ENCODE measurements at regions not wholly inside any gene's neighbourhood (a gene's known extent, or its start where the extent isn't known, plus 50 kb on each side); places are given as distances from the start of the nearest gene placed in this dataset.

GRCh38 chr9:103804077-103804735, 289.9 kb upstream of the SMC2 start:
- no peak for DNase-seq

GRCh38 chr9:103809745-103810144, 284.4 kb upstream of the SMC2 start:
- DNase-seq = no peak

GRCh38 chr9:103811462-103811861, 282.6 kb upstream of the SMC2 start:
- DNase-seq = no peak

GRCh38 chr9:103816146-103816545, 278.0 kb upstream of the SMC2 start:
- no peak for DNase-seq

- DNase-seq = no peak
Observed at GRCh38 chr9:103819936-103820335, 274.2 kb upstream of the SMC2 start.

- DNase-seq = no peak
Observed at GRCh38 chr9:103821115-103821514, 273.0 kb upstream of the SMC2 start.

GRCh38 chr9:103837940-103838339, 256.2 kb upstream of the SMC2 start:
- no peak for DNase-seq

- DNase-seq = no peak
Observed at GRCh38 chr9:103839197-103839596, 254.9 kb upstream of the SMC2 start.

- DNase-seq = no peak
Observed at GRCh38 chr9:103867886-103868285, 226.2 kb upstream of the SMC2 start.

- no peak for DNase-seq
Observed at GRCh38 chr9:103872811-103873210, 221.3 kb upstream of the SMC2 start.

GRCh38 chr9:103881419-103881818, 212.7 kb upstream of the SMC2 start:
- no peak for DNase-seq

GRCh38 chr9:103889989-103890388, 204.1 kb upstream of the SMC2 start:
- DNase-seq = no peak

GRCh38 chr9:103894184-103894583, 199.9 kb upstream of the SMC2 start:
- DNase-seq = no peak

GRCh38 chr9:103898550-103898949, 195.6 kb upstream of the SMC2 start:
- DNase-seq = no peak

GRCh38 chr9:103899866-103900265, 194.2 kb upstream of the SMC2 start:
- DNase-seq = no peak

- no peak for DNase-seq
Observed at GRCh38 chr9:103900466-103900865, 193.6 kb upstream of the SMC2 start.

GRCh38 chr9:103902263-103902662, 191.8 kb upstream of the SMC2 start:
- DNase-seq = no peak

- DNase-seq = no peak
Observed at GRCh38 chr9:103904242-103904641, 189.9 kb upstream of the SMC2 start.

- DNase-seq = no peak
Observed at GRCh38 chr9:103913899-103914298, 180.2 kb upstream of the SMC2 start.

- DNase-seq = no peak
Observed at GRCh38 chr9:103919605-103920209, 174.4 kb upstream of the SMC2 start.

- DNase-seq = no peak
Observed at GRCh38 chr9:103928442-103928841, 165.7 kb upstream of the SMC2 start.

- DNase-seq = no peak
Observed at GRCh38 chr9:103941104-103941503, 153.0 kb upstream of the SMC2 start.

- no peak for DNase-seq
Observed at GRCh38 chr9:103942200-103942599, 151.9 kb upstream of the SMC2 start.

GRCh38 chr9:103942651-103943050, 151.5 kb upstream of the SMC2 start:
- no peak for DNase-seq

- no peak for DNase-seq
Observed at GRCh38 chr9:103949096-103949495, 145.0 kb upstream of the SMC2 start.
